Stimulated activated CD8-positive, alpha-beta memory T cell treated with anti-CD3 and anti-CD28 coated beads, Interleukin-4, amount 100 ng/mL, for 48 hours (primary cell): ENCODE measurements at regions not wholly inside any gene's neighbourhood (a gene's known extent, or its start where the extent isn't known, plus 50 kb on each side); places are given as distances from the start of the nearest gene placed in this dataset.

ENCODE experiments used
- DNase-seq: peaks from one replicate; pipeline ENCODE4 v3.0.0-alpha.2; 2020

DNA sequence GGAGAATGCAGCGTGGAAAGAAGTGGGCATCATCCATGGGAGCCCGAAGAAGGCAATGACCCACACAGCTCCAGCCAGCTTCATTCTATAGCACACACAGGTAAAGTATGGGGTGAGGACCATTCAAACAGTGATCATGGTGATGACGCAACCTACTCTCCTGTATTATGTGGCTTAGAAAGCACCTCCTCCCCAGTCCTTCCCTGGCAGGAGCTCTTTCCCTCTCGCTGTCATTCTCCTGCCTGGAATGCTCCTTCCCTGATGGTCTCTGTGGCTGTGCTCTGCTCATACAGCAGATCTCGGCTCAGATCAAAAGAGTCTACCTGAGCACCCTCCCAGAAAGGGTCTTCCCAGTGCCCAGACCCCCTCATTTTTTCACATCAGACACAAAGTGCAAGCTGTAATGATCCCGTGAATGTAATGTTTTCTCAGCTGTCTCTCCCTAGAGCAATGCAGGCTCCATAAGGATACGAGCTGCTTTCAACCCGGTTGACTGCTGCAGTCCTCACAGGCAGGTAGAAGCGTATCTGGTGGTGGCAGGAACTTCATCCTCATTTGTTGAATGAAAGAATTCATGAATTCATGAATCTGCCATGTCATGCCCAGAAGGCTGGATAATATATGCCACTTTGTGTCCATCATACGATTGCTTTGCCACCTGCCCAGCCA, 248.8 kb downstream of the HS3ST3A1 start:
- no peak for DNase-seq

DNA sequence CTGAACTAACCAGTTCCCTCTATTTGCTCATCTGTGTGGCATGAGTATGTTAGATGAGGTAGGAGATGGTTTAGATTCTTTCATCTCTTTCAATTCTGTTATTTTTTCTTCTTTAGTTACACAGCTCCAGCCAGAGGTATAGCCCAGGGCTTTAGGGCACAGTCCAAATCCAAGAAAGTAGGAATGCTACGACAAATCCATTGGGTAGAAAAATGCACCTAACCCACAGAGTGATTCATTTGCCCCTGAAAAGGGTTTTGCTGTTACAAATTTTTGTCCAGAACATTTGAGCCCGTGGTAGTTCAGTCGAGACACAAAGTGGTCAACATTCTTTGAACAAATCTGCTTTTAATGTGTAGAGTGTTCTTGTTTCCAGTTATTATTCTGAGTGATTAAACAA, 250.7 kb downstream of the HS3ST3A1 start:
- no peak for DNase-seq

GRCh38 chr17:13350466-13350865, 251.3 kb downstream of the HS3ST3A1 start:
- DNase-seq = no peak

DNA sequence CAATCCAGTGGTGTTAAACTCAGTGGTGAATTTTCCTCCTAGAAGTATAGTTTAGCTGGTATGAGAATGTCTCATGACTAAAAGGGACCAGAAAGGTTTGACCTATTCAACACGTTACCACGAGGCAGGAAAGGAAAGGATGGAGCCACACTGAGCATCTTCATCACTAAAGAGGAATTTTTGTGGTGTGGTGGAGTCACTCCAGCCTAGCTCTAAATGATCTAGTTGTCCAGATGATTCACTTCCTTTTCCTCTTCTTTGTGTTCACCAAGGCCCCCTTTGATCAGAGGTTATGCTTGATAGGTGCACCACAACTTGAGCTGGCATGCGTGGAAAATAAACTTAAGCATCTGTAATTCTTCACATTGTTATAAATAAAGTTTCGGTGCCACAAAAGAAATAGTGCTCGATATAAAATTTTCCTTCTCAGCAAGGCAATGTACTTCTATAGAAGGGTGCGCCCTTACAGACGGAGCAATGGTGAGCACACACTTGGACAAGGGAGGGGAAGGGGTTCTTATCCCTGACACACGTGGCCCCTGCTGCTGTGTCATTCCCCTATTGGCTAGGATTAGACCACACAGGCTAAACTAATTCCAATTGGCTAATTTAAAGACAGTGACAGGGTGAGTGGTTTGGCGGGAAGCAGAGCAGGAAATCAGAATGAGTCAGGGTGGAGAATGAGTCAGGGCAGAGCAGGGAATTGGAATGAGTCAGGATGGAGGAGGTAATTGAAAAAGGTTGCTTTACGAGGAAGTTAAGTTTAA, 254.6 kb downstream of the HS3ST3A1 start:
- DNase-seq = peak; percentile 24

GRCh38 chr17:13346592-13346991, 255.1 kb downstream of the HS3ST3A1 start:
- no peak for DNase-seq

GRCh38 chr17:13346081-13346533, 255.6 kb downstream of the HS3ST3A1 start:
- DNase-seq = no peak

DNA sequence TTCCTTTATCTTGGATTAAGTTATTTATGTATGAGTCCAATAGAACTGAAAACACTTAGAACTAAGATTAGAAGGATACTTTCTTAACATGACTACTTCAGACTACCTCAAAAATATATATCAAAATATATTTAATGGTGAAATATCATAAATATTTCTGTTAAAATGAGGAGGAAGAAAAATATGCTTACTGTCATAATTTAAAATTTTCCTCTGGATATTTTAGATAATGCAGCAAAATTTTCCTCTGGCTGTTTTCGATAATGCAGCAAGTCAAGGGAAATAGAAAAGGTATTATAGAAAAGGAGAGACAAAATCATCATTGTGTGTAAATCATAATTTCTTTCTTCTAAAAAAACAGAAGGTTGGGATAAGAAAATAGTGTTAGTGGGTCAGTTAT, 263.3 kb downstream of the HS3ST3A1 start:
- DNase-seq = no peak

DNA sequence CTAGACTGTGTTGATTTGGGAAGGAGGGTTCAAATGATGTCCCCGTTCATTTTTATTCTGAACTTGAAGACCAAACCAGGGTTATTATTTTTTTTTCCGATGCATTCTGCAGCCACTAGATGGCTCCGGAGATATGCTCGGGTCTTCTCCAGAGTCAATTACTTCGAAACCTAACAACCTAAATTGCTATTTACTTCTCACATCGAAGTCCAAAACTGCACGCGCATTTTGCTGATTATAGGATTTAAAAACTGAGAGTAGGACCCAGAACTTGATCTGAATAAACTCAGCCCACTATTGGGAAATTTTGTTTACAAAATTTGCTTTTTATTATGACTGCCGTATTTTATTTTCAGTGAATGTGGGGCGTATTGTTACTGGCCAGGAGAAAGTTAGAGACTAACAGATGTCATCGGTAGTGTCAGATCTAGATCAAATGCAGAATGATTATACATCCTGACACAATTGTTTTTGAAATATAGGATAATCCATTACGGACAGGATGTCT, 263.8 kb downstream of the HS3ST3A1 start:
- DNase-seq = peak; percentile 26

- DNase-seq = no peak
These were observed 264.6 kb downstream of the HS3ST3A1 start for GRCh38 chr17:13337151-13337550.

GRCh38 chr17:13334374-13334773, 267.4 kb downstream of the HS3ST3A1 start:
- no peak for DNase-seq

GRCh38 chr17:13333661-13334060, 268.1 kb downstream of the HS3ST3A1 start:
- no peak for DNase-seq

- DNase-seq = no peak
These were observed 269.5 kb downstream of the HS3ST3A1 start for GRCh38 chr17:13332207-13332606.

DNA sequence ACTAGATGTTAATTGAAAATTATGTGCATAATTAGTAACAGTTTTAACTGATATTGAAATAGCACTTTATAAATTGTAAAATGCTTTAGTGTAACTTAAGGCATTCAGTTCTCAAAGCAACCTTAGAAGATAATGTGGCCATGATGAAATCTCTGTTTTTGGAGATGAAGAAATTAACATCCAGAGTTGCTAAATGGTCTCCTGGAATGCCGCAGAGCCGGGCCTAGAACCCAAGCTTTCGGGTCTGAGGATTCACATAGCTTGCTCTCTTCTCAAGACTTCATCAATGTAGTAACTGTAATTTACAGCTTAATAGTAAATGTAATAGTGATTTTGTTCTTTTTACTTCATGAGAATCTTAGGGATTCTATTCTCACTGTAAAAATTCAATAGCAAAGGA, 272.3 kb downstream of the HS3ST3A1 start:
- DNase-seq = no peak

GRCh38 chr17:13323990-13324389, 277.7 kb downstream of the HS3ST3A1 start:
- DNase-seq = no peak

- DNase-seq = no peak
These were observed 279.6 kb downstream of the HS3ST3A1 start for GRCh38 chr17:13321951-13322701.

GRCh38 chr17:13320046-13320785, 281.5 kb downstream of the HS3ST3A1 start:
- DNase-seq = no peak

- DNase-seq = no peak
These were observed 285.1 kb downstream of the HS3ST3A1 start for GRCh38 chr17:13316657-13317056.

DNA sequence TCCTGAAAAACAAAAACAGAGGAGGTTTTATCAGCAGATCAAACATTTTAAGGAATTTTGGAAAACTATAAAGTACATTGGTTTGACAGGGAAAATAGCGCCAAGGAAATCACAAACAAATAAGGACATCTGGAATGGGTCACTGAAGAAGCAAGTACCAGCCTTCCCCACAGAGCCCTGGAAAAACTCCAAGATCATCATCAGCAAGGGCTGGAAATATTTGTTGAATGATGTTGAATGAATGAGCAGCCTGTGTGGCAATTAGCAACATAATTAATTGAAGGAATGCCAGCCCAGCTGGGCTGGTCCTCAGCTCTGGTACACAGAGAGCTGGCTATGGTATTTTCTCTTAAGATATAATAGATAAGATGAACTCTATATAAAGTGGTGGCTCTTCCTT, 290.4 kb downstream of the HS3ST3A1 start:
- no peak for DNase-seq

- DNase-seq = no peak
These were observed 290.9 kb downstream of the HS3ST3A1 start for GRCh38 chr17:13310858-13311257.

GRCh38 chr17:13306310-13306962, 288.6 kb upstream of the ELAC2 start:
- no peak for DNase-seq

DNA sequence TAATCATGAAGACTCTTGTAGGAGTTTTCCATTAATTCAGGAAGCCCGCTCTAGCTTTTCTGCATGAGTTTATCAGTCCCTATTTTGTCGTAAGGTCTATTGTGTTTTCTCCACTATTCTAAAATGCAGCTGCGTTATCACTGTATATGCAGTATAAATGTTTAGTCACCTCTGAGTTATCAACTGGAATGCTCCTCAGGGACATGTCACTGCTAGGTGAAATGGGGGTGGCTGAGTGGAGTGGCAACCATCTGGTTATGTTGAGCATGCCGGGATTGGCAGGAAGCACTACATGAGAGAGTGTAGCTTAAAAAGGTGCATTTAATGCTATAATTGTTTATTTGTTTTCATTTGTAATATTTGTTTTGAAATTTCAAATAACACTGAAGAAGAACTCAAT, 285.2 kb upstream of the ELAC2 start:
- DNase-seq = no peak

GRCh38 chr17:13302419-13302818, 284.6 kb upstream of the ELAC2 start:
- DNase-seq = no peak
